8988T (cell line): ENCODE measurements at regions not wholly inside any gene's neighbourhood (a gene's known extent, or its start where the extent isn't known, plus 50 kb on each side); places are given as distances from the start of the nearest gene placed in this dataset.
"Not testable (repeated sequence)": the region's sequence is repeated elsewhere in the genome, so short reads cannot be mapped to it uniquely, and the experiment has no call there.

ENCODE experiments used
- DNase-seq: peaks from one replicate; pipeline ENCODE4 v3.0.0; 2011

DNA sequence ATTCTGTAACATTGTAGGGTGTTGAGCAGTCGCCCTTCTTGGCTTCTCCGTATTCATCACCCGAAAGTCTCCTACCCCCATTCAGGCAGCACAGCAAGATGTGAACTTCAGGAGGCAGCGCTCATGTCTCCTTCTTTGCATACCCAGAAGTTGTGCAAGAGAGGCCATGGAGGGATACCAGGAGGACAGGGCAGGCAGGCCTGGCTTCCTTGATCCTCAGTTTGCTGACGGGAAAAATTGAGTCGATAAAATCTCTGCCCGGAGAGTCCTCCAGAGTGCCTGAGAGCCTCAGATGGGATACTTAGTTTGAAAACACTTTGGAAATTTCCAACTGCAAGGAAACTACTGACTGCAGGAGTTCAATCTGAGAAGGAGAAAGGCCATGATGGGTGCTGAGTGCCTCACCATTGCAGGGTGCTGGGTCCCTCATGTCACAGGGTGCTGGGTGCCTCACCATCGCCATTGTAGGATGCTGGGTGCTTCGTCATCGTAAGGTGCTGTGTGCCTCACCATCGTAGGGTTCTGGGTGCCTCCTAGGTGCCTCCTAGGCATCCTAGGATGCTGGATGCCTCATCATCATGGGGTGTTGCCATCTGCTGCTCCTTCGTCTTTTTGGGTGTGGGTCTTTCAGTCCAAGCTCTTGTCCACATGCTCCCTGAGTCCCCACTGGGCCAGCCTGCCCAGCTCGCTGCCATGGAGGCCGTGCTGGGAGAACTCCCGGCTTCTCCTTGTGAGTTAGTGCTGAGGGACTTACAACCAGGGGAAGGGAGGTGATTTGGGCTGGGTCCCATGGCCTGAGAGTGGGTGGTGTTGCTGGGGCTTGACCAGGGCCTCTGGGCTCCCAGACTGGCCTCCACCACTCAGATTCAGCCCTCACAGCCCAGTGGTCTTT is 162.4 kb downstream of the DDX1 start:
- no peak for DNase-seq

DNA sequence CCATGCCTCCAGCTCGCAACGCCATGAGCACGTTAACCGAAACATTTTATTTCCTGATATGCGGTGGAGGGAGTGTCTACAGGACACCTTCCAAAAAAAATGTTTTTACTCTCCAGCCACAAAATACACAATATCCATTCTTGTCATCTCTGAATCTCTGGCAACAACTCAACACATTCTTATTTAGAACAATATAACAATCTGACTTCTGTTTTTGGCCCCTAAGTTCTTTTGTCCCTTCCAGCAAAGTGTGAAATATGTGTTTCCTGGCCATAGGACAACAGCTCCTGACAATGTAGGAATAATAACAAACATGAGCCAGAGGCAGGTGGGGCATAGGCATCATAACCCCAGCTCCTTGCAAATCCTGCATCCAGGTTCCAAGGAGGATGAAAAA is 163.0 kb downstream of the DDX1 start:
- DNase-seq: no peak

DNA sequence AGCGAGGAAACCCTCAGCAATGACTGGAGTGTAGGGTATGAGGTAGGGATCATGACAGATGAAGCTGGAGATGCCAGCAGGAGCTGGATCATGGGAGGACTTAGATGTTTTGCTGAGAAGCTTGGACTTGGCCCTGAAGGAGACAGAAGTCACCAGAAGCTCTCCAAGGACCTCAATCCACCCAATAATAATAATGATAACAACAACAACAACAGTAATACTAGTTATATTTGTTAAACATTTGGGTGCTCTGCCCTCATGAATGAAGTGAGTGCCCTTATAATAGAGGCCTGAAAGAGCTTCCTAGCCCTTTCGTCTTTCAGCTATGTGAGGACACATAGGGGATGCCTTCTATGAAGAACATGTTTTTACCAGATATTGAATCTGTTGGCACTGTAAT is 163.9 kb downstream of the DDX1 start:
- no peak for DNase-seq

DNA sequence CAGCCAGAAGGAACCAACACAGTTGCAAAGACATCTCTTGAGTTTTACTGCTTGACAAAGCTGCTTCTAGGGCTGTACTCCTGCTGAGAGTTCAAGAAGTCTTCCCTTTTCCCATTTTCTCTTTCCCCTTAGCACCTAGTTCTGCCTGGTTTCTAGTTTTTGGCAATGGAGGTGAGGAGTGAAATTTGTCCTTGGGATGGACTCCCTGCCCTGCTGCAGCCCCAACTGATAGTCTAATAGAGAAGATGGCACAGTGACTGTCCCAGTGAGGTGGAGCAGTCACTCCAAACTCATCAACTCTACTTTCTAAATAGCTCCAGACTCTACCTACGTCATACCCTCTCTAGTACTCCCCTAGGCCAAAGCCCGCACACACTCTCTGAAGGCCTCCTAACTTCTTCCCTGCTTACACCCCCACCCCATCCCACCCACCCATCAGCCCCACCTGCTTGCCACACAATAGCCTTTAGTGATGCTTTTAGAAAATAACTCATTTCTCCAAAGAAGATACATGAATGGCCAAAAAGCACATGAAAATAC is 164.4 kb downstream of the DDX1 start:
- no peak for DNase-seq

DNA sequence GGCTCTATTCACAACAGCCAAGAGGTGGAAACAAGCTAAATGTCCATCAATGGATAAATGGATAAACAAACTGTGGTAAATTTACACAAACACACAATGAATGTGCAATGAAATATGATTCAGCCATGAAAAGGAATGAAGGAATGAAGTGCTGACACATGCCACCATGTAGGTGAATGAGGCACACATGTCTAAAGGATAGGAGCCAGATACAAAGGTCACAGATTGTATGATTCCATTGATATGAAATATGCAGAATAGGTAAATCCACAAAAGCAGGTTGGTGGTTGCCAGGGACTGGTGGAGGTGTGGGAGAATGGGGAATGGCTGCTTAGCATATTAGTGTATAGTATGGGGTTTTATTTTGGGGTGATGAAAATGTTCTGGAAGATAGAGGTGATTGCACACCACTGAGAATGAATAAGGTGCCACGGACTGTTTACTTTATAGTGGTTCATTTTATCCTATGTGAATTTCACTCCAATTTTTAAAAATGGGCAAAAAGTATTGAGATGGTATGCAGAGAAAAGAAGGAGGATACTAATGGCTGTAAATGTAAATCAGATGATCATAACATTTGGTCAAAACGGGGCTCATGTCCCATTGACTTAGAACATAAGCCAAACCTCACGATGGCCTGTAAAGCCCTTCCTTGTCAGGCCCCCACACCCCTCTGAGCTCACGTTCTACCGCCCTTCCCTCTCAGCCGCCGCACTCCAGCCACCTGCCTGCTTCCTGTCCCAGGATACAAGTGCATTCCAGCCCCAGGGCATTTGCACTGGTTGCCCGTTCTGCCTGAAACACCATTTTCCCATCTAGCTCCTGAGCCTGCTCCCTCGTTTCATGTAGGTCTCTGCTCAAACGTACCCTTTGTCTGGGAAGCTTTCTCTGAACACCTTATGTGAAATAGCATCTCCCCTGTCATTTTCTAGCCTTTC is 165.5 kb downstream of the DDX1 start:
- no peak for DNase-seq

DNA sequence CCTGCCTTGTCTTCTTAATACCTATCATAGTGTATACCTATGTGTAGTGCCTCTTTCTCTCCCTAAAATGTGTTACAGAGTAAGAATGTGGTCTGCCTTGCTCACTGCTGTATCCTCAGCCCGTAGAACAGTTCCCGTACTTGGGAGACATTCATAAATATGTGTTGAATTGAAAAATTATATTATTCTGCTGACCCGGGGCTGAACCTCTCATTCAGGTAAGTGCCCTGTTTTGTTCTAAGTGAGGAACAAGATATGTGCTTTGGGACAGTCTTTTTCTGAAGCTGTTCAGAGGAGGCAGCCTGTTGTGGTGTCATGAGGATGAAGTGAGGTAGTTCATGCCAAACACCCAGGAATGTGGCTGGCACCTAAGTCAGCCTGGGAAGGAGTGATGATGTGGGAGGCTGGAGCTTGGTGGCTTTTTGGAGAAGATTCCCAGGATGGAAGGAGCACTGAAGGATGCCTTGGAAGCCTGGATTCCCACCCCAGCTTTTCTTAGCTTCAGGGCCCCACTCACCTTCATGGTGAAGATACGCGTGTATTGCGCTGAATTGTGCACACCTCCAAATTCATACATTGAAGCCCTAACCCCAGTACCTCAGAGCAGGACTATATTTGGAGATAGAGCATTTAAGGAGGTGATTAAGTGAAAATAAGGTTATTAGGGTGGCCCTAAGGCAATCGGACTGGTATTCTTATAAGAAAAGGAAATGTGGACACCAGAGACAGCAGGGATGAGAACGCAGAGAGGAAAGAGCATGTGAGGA is 166.3 kb downstream of the DDX1 start:
- no peak for DNase-seq

DNA sequence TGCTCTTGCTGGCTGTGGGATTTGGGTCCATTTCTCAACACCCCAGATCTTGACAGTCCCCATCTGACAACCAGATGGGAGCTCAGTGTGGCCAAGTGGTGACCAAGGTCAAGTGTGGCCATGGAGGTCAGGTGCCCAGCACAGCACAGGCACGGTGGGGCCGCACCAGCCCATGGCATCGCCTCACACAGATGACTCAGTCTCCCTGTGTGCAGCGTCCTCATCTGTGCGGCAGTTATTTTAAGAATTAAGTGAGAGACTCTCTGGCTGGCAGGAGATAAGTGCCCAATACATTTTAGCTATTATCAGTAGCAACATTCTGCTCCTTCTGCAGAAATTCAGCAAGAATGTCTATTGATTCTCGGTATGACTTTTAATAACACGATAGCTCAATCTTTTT is 167.2 kb downstream of the DDX1 start:
- no peak for DNase-seq

DNA sequence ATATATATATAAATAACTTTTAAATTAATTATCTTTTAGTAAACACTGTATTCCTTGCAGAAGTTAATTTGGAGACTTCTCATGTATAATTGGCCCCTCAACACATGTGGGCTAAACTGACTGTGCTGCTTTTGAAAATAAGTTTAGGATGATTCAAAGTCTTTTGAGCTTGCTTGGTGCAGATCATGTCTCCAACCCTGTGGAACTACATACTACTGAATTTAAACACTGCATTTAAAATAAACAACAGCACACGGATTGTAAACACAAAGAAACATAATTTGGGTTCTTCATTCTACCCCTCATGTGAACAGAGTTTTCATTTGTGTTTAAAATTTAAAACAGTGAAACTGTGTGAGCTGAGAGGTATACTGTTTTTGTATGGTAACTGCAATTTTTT is 167.7 kb downstream of the DDX1 start:
- DNase-seq: no peak

DNA sequence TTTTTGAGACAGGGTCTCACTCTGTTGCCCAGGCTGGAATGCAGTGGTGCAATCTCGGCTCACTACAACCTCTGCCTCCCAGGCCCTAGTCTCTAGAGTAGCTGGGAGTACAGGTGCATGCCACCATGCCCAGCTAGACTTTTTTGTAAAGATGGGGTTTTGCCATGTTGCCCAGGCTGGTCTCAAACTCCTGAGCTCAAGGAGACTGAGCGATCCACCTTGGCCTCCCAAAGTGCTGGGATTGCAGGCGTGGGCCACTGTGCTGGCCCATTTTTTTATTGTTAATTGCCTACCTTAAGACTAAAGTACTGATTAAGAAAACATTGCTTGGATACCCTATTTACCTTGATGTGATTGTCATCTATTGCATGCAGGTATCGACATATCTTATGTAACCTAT is 168.1 kb downstream of the DDX1 start:
- DNase-seq: not testable (repeated sequence)

DNA sequence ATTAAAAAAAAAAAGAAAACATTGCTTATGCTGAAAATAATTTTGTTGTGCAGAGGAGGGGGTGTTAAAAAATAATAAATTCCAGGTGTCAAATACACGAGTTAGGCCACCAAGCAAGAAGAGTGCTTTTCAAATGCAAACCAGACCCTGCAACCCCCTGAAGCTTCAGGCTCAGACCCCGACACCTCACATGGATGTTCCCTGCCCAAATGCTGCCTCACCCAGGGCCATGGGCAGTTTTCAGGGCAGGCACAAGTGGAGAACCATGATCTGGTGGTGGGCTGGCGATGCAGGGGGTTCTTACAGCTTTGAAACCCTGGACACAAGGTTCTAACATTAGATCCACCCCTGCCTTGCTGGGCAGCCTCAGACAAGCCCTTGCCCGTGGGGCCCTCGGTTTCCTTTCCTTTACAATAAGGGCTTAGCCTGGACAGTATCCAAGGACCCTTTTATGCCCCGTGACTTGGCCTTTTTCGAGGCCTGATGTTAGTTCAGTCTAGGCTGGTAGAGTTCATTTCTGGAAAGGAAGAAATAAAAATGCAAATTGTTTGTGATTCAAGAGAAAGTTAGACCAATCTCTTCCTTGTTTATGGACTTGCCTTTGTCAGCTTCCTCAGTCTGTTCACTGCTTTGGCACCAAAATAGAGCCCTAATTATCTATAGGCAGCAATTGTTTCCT is 168.7 kb downstream of the DDX1 start:
- DNase-seq: no peak

DNA sequence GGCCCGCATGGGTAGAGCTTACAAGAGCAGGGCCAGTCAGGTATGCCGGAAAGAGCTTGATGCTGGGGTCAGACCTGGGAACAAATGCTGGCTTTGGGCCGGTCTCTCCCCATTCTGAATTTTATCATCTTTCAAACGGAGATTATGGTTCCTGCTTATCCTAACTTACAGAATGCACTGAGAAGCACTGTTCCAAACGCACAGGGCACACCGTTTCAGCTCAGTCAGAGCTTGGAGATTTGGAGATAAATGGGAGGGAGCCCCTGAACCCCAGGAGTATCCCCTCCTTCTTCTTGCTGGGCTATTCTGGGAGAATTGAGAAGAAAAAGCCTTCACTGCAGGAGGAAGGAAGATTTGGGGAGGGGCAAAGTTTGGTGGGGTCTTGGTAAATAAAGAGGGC is 169.4 kb downstream of the DDX1 start:
- DNase-seq: no peak

DNA sequence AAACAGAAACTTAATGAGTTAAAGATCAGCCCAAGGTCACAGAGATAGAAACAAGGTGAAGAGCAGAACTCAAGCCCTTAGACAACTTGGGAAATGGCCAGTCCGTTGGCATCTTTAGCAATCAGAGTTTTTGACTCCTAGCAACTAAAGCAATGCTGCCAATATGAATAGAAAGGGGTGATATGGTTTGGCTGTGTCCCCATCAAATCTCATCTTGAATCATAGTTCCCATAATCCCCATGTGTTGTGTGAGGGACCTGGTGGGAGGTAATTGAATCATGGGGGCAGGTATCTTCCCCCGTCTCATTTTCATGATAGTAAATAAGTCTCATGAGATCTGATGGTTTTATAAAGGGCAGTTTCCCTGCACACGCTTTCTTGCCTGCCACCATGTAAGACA is 170.2 kb downstream of the DDX1 start:
- DNase-seq: no peak

DNA sequence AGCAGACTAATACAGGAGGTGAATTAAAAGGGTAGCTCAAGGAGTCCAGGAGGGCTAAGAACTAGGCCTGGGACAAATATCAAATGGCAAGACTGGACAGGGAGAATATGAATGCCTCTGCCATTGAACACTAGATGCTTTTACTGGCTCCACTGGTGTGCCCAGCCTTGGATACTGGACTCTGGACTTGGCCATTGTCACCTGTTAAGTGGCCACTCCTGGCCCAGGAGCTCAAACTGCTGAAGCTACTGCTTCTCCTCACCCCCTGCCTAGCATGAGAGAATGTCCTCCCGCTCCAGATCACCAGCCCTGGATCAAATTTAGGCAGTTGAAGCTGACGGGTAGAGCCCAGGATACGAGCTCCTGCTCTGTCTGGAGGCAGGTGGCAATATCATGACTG is 170.8 kb downstream of the DDX1 start:
- DNase-seq: no peak

DNA sequence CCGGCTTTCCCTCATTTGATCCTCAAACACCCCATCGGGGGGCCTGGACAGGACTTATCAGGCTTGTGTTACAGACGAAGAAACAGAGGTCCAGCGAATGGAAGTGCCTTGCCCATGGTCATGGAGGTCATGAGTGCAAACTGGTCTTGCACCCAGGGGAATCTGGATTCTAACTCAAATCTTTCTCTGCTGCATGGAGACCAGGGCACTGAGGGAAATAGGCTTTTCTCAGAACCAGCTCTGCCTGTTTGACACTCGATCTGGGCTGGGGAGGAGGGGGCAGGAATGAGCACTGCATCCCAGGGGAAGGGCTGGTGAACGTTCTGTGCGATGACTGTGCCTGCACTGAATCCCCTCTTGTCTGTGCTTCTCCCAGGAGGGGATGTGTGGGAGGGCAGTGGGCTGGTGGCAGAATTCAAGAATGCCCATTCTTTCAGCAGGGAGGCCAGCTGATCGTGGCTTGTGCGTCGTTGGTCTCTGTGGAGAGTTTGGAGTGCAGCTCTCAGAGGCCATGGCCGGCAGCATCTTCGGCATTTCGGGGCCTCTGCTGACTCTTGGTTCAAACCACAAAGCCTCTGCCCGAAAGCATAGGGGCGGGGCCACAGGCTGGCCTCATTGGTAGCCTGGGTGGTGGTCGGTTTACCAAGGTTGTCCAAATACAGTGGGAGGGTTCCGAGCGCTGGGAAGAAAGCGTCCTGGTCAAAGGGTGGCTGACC is 171.6 kb downstream of the DDX1 start:
- no peak for DNase-seq

DNA sequence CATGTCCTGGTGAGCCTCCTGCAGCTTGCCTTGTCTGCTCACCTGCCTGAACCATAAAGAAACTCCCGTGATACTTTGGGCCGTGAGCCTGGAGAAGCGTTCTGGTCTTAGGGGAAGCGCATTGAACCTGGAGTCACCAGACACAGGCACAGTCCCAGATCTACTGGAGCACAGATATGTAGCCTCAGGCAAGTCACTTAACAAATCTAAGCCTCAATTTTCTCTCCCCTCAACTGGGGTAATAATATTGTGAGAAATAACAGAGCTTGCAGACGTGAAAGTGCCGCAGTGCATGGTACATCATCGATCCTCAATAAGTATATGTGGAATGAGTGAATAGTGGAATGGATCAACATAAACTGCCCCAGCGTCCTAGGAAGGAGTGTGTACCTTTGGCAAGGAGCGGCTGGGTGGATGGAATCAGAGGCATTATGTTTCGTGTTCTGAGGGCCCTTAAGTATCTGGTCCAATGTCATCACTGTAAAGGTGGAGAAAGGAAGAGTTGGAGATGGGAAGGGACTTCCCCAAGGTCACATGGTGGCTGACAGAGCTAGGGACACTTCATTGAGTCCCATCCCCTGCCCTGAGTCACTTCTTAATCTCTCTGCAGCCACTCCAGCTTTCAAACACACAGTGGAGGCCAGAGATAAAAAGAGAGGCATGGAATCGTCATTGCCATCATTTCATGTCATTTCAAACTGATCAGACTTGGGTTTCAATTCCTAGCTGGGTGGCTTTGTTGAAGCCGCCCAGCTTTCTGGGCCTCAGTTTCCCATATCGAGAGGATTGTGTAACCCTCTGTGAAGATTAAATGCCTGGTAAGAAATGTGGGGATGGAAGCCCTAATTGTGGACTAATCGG is 172.4 kb downstream of the DDX1 start:
- no peak for DNase-seq

DNA sequence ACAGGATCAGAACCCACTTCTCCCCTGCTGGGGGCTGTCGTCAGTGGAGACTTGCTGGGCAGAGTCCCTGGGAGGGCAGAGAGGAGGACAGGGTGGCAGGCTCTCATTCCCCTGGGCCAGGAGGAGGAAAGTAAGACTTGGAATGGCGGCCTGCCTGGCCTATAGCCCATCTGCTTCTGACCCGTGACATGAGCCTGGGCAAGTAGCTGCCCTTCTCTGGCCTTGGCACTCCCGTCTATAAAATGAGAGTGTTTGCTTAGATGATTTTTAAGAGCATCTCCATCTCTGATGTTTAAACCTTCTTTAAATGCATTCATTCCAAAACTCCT is 173.0 kb downstream of the DDX1 start:
- no peak for DNase-seq

DNA sequence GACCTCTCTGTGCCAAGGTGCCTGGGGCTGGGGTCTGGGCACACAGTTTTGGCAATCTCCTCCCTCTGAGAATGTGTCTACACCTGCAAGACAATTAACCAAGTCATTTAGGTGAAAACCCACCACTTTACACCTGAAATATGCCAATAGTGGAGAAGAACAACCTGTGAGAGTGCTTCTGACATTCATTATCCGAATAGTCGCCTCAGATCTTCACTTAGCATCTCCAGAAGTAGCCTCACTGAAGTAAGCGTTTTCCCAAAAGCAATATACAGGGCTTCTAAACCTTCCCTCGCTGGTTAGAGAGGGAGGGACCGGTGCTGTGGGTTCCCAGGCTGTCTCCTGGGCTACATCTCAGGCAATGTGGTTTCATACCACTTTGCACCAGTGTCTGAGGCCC is 173.5 kb downstream of the DDX1 start:
- no peak for DNase-seq

DNA sequence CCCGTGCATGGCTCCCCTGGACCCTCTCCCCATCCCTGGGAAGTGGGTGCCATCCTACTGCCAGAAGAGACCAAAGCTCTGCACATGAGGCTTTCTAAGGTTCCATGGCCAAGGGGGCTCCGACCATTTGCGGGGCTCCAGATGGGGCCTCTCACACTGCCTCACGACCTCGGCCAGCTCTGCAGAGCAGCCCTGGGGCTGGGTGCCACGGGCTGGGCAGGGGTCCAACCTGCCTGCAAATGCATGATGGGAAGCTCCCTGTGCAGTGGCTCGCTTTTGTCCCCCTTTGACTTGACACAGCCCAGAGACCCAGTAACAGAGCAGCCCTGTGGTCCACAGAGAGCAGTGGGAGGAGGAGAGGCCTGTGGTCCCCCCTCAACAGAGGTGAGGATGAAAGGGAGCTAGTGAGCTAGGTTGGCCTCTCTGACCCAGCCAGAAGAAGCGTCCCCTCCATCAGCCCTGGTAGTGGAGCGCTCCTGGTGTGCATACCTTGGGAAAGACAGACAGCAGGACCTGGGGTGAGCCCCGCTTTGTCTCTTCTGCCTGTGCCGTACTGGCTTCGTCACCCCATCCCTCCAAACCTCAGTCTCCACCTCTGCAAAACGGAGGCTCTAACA is 174.1 kb downstream of the DDX1 start:
- DNase-seq: no peak

DNA sequence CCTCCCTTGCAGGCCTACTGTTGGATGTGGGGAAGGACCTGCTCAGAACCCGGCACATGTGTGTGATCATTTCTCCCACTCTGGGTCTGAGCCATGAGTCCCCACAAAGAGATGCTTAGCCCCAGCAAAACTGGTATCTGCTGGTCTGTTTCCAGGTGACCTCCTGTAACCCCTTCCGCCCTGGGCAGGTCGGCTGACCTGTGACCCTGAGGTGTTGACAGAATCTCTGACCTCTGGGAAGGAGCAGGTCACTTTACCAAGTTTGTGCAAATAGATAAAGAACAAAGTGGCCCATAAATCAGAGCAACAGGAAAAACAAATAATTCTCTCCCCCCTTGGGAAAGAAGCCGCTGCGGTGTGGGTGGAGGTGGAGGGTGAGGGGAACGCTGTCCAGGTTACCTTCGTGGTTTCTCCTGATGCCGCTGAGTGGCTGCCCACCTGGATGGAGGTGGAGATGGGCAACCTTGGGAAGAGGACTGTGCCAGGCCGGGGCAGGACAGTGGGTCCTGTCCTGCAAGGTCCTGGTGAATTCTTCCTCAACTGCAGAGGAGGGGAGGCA is 174.0 kb upstream of the MYCN start:
- no peak for DNase-seq
